GM18520 (cell line): ENCODE measurements at regions not wholly inside any gene's neighbourhood (a gene's known extent, or its start where the extent isn't known, plus 50 kb on each side); places are given as distances from the start of the nearest gene placed in this dataset.

Experiments used
- ATAC-seq: cut with Tn5 transposase; IDR thresholded peaks from one replicate; pipeline ENCODE4 v1.9.1; 2021; ENCODE audit not compliant: unreplicated experiment

DNA sequence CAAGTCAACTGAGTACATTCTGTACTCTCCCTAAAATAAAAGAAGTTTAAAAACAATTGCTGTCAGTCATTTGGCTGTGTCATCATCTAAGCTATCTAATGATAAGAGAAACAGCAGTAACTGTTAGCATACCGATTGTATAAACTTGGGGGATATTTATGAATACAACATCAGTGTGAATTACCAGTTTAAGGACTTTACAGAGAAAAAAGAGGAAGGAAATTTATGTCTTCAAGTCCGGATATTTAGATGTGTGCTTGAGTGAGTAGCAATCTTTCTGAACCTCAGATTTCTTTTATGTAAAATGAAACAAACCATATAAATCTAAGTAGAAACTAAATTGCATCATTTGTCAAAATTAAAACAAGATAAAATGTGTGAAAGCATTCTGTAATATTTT, 1557.0 kb downstream of the MRPL39 start:
- no peak for ATAC-seq

DNA sequence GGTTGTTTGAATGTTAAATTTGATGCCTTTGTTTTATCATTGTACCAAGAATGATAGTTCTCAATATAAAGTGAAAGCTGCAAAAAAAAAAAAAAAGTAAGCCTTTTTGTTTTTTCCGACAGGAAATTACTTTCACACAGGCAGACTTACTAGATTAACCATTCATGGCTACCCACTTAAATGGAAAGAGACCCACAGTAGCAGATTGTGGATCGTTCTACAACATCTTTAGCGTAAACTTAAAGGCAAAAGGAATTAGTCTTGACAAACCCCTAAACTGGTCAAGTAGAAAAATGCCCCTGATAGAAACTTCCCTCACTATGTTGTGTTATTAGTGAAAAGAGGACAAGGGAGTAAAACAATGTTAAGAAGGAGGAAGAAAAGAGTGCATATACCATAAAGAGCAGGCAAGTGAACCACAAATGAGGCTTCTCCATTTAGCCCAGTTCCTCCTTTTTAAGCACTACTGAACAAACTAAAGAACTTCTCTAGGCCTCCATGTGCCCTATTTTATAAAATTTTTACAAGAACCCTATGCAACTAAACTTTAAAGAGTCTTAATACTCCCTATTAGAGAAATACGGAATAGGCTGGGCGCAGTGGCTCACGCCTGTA, 1560.3 kb downstream of the MRPL39 start:
- no peak for ATAC-seq

GRCh38 chr21:24045775-24046215, 1561.5 kb downstream of the MRPL39 start:
- no peak for ATAC-seq

GRCh38 chr21:24045373-24045772, 1561.9 kb downstream of the MRPL39 start:
- no peak for ATAC-seq

DNA sequence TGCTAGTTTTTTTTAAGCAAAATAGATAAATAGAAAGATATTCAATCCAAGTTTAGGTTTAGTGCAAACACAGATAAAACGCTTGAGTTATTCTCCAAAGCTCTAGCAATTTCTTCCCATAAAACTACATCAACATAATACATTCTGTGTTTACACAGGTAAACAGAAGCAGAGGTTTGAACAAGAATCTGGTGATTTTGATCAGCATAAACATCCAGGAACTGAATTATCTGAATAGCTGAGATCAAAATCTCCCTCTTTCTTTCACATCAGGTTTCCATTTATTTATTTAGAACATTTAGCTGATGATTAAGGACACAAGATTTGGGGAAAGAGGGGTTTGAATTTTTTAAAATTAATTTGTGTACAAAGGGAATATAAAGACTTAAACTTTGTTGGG, 1564.6 kb downstream of the MRPL39 start:
- no peak for ATAC-seq

GRCh38 chr21:24032709-24033232, 1574.5 kb downstream of the MRPL39 start:
- no peak for ATAC-seq

DNA sequence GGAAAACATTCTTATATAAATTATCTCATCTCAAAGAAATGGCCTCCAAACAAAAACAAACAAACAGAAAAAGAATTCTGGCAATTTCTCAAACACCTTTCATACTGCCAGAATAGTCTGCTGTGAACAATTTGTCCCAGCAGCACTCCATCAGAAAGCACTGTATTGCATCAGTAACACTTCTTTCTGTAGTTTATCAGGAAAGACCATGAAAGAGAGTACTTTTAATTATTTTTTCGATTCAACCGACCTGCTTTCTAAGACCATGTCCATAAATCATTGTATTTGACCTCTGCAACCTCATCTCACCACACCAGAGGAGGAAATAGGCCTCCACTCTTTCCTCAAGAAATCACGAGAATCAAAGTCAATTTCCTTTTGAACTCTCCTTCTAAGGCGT, 1579.9 kb downstream of the MRPL39 start:
- no peak for ATAC-seq

- no peak for ATAC-seq
These were observed 1582.2 kb downstream of the MRPL39 start for GRCh38 chr21:24025101-24025500.

DNA sequence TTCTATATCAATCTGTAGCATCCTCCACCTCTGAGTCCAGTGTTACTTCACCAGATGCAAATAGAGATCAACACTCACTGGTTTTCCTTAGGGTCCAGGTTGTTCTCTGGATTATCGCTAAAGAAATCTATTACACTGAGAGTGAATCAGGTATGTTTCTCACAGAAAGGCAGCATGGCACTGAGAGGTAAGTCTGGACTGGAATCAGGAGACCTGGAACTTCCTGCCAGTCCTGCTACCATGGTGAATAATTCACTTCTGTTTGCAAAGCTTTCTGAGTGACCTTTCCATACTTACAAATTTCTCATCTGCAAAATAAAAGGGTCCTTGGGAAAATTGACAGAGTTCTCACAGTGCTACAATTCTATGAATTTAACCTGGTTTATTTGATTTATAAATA, 1583.3 kb downstream of the MRPL39 start:
- ATAC-seq, result no peak

- no peak for ATAC-seq
These were observed 1583.9 kb downstream of the MRPL39 start for GRCh38 chr21:24023402-24023801.

- ATAC-seq, result no peak
These were observed 1592.9 kb downstream of the MRPL39 start for GRCh38 chr21:24014381-24014780.

GRCh38 chr21:24011087-24011486, 1596.2 kb downstream of the MRPL39 start:
- ATAC-seq, result no peak

DNA sequence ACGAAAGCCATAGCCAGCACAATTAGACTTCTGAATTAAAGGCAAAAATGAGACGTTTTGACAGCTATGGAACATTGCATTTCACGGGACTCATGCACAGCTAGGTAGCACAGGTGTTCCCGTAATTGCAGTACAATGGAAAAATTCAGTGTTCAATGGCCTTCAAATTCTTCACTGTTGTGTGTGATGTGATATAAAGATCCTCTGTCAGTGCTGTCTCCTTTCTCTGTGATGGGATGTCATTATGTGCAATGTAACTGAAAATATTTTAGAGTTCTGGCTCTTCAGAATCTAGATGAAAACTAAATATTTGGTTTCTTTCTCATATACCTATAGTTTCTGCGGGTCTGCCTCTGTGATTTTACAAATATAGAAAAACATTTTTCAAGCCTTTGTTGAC, 1599.7 kb downstream of the MRPL39 start:
- no peak for ATAC-seq

GRCh38 chr21:23986987-23987386, 1620.3 kb downstream of the MRPL39 start:
- ATAC-seq, result no peak

GRCh38 chr21:23986214-23986613, 1621.1 kb downstream of the MRPL39 start:
- ATAC-seq, result no peak

DNA sequence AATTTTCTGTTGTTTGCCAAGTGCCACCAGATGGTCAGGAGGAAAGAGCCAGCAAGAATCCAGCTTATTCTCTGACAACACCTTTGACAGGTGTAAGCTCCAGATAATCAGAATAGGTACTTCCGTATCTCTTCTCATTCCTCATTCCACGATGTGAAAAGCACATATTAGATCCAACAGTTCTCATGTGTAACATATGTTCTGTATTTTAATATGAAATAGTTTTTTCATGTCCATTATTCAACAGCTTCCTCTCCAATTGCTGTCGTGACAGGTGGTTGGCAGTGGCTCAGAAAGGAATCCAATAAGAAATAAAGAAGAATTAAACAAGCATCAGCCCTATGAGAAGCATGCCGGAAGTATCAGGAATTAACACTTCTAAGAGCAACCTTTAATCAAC, 1624.7 kb downstream of the MRPL39 start:
- ATAC-seq, result no peak

GRCh38 chr21:23977971-23978370, 1629.3 kb downstream of the MRPL39 start:
- no peak for ATAC-seq

DNA sequence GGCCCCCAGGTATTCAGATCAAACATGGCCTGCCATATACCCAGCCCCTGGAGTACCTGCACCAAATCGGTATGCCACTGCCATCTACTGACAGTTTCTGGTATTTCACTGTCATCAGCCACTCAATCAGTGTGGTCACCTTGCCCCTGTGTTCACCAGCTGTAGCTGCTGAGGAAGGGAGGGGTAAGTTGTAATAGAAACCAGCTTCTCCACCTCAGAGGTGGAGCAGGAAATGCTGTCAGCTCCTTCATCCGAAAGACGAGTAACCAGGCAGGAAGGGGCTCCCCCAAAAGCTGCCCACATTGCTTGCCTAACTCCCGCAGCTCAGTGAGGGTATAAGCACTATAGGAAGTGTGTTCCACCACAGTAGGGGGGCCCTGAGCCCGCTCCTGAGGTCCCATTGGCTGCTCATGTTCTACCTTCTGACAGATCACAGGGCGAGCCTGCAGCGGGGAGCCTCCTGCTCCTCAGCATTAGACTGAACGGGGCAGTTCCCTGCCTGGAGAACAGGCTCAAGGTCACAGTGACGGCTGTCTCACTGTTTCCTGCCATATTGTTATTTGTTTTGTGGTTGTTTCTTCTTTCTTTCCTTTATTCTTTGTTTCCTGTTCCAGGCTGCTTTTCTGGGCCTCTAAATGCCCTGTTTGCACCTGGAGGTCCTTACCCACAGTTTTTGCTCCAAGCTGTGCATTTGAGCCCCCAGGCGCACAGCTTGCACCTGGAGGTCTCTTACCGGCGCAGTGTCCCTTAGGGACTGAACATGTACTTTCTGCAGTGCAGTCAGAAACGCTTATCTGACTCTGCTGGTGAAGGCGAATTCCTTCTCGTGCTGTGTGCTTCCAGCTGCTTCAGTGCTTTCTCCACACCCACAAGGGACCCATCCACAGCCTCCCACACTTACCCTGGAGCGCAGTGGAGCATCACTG, 1638.3 kb downstream of the MRPL39 start:
- peak; percentile 90 for ATAC-seq

DNA sequence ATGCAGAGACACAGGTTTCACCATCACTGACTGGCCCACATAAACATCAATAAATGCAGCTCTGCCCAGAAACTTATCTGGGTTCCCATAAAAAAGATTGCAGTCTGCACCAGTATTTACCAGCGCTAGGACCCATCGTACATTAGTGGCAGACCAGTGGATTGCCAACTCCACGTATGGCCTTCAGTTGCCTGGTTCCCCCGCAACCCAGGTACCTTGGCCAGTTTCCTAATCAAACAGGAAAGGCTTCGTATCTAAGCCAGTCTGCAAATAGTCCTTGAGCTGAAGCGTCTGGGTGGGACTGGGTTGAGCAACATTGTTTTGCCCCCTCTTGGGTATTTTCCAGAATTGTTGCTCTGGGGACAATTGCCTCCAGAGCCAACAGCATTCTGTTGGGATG, 1639.3 kb downstream of the MRPL39 start:
- no peak for ATAC-seq

- ATAC-seq, result no peak
These were observed 1643.8 kb downstream of the MRPL39 start for GRCh38 chr21:23963454-23963853.

DNA sequence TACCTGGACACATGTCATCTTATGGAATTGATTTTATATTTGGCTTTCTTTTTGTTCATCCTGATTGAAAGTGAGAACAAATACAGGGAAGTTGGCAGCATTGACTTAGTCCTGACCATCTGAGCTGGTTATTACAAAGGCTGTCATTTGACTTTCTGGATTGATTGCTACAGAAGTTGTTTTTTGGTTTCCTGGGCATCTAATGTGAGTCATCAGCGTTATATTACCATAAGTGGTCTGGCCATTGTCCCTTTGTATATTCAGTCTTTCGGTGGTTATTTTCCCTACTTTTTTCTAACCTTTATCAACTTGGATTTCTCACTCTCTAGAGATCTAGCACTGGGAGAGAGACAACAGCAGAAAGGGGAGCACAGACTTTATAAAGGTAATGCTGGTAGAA, 1646.5 kb downstream of the MRPL39 start:
- ATAC-seq, result no peak
